ENCODE measurements at regions not wholly inside any gene's neighbourhood (a gene's known extent, or its start where the extent isn't known, plus 50 kb on each side); places are given as distances from the start of the nearest gene placed in this dataset.

DNA sequence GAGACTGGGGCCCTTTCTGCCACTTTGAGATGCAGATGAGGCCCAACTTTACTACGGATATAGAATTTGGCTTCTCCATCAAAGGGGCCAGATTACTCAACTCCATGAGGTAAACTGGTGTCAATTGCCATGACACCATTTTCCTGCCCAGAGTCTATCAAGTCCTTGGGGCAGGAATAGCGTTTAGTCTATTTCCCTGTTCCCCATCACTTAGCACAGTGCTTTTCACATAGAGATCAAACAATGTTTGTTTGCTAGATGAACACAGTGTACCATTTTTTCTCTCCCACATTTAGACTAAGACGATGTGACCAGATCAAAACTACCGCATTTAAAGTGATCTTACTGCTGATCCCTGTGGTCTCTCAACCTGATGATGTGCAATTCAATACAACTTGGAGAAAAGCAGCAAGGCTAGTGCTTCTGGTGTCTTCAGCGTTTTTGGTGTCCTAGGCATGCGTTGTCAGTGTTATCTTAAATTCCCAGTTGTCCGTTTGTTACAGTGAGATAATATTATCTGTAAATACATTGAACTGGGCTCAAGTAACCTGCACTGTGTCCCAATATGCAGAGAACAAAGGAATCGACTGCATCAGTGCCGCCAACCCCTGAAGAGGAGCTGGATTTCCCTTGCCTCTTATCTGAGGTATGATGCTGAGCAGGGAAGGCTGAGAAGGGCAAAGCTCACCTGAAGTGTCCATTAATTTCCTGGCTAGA is 446.2 kb downstream of the PLK2 start:
- no peak for TF ChIP-seq EZH2 (IDR thresholded peaks at IDR 0.05; ENCODE audit: borderline replicate concordance, low read depth, low read length, severe bottlenecking)
- TF ChIP-seq, protein P1, sequence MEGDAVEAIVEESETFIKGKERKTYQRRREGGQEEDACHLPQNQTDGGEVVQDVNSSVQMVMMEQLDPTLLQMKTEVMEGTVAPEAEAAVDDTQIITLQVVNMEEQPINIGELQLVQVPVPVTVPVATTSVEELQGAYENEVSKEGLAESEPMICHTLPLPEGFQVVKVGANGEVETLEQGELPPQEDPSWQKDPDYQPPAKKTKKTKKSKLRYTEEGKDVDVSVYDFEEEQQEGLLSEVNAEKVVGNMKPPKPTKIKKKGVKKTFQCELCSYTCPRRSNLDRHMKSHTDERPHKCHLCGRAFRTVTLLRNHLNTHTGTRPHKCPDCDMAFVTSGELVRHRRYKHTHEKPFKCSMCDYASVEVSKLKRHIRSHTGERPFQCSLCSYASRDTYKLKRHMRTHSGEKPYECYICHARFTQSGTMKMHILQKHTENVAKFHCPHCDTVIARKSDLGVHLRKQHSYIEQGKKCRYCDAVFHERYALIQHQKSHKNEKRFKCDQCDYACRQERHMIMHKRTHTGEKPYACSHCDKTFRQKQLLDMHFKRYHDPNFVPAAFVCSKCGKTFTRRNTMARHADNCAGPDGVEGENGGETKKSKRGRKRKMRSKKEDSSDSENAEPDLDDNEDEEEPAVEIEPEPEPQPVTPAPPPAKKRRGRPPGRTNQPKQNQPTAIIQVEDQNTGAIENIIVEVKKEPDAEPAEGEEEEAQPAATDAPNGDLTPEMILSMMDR (IDR thresholded peaks at IDR 0.05; ENCODE audit: borderline replicate concordance, extremely low read depth, low read length, poor library complexity, severe bottlenecking) = no peak
- Histone ChIP-seq H4K20me1 (ENCODE audit: insufficient read depth, low read length) (no peaks in the 10 kb centered on the region), H3K27ac (ENCODE audit: low read length) (no peak overlapping the region), H3K4me1 (ENCODE audit: insufficient read depth, low read length) (no peaks in the 10 kb centered on the region), H3K36me3 (ENCODE audit: insufficient read depth, low read length) (no peaks in the 10 kb centered on the region), H3K9me3 (ENCODE audit: insufficient read depth, low read length, severe bottlenecking) (no peaks in the 10 kb centered on the region), H3K4me2 (ENCODE audit: insufficient read depth, low read length) (no peak overlapping the region), H3K79me2 (ENCODE audit: insufficient read depth, low read length) (no peaks in the 10 kb centered on the region), H3K4me3 (ENCODE audit: low read depth in 1 of 2, low read length in 2 of 2) (no peak overlapping the region), H2AFZ (ENCODE audit: low read depth, low read length) (no peak overlapping the region), H3K9ac (ENCODE audit: low read depth, low read length) (no peak overlapping the region), H3K27me3 (ENCODE audit: insufficient read depth, low read length, poor library complexity) (no peaks in the 10 kb centered on the region)
- DNase-seq (no peak), ATAC-seq (ENCODE audit: insufficient read depth, low read depth) (no peak)

DNA sequence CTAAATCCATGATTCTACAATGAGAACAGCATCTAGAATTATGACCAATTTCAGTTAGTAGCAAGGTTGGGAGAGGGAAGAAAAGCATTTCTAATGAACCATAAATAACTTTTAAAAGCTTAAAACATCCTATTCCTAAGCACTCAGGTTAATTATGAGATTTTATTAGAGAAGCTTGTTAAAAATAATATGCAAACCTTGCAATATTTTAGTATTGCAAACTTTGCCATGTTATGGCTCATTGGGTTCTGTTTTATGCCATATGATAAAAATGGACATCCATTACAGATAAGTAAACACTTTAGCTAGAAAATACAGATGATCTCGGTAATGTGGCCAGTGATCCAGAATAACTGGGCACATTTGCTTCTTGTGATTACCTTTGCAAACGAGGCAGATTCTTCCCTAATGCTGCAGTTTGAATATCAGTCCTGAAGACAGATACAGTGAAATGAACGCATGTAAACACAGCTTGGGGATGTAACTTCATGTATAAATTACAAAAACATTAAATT is 447.0 kb downstream of the PLK2 start:
- Histone ChIP-seq H4K20me1 (ENCODE audit: insufficient read depth, low read length) (no peaks in the 10 kb centered on the region), H3K27me3 (ENCODE audit: insufficient read depth, low read length, poor library complexity) (no peaks in the 10 kb centered on the region), H2AFZ (ENCODE audit: low read depth, low read length) (no peak overlapping the region), H3K4me3 (ENCODE audit: low read depth in 1 of 2, low read length in 2 of 2) (no peak overlapping the region), H3K9me3 (ENCODE audit: insufficient read depth, low read length, severe bottlenecking) (no peaks in the 10 kb centered on the region), H3K4me1 (ENCODE audit: insufficient read depth, low read length) (no peaks in the 10 kb centered on the region), H3K27ac (ENCODE audit: low read length) (no peak overlapping the region), H3K36me3 (ENCODE audit: insufficient read depth, low read length) (no peaks in the 10 kb centered on the region), H3K4me2 (ENCODE audit: insufficient read depth, low read length) (no peak overlapping the region), H3K9ac (ENCODE audit: low read depth, low read length) (no peak overlapping the region), H3K79me2 (ENCODE audit: insufficient read depth, low read length) (no peaks in the 10 kb centered on the region)
- ATAC-seq (ENCODE audit: insufficient read depth, low read depth) (no peak), DNase-seq (no peak)
- TF ChIP-seq, protein P1 (IDR thresholded peaks at IDR 0.05; ENCODE audit: borderline replicate concordance, extremely low read depth, low read length, poor library complexity, severe bottlenecking) = no peak
- TF ChIP-seq EZH2 (IDR thresholded peaks at IDR 0.05; ENCODE audit: borderline replicate concordance, low read depth, low read length, severe bottlenecking) = no peak

DNA sequence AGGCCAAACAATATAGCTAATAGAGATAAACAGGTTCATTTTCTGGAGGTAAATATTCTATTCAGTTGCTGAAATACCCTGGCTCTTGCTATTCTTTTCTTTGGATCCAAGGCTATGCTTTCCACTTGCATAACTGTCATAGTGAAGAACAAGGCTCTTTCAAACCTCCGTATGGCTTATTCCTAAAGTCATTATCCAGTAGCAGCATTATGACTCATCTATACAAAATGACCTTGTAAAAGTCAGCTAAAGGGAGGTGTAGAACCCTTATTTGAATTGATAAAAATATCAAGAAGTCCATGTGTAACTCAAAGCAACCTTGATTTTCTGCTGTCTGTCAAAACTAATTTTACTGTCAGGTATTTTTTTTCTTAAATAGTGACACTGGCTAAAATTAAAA is 447.8 kb downstream of the PLK2 start:
- Histone ChIP-seq H3K27me3 (ENCODE audit: insufficient read depth, low read length, poor library complexity) (no peaks in the 10 kb centered on the region), H3K4me3 (ENCODE audit: low read depth in 1 of 2, low read length in 2 of 2) (no peak overlapping the region), H3K36me3 (ENCODE audit: insufficient read depth, low read length) (no peaks in the 10 kb centered on the region), H4K20me1 (ENCODE audit: insufficient read depth, low read length) (no peaks in the 10 kb centered on the region), H3K9ac (ENCODE audit: low read depth, low read length) (no peak overlapping the region), H3K27ac (ENCODE audit: low read length) (no peak overlapping the region), H3K4me1 (ENCODE audit: insufficient read depth, low read length) (no peaks in the 10 kb centered on the region), H3K4me2 (ENCODE audit: insufficient read depth, low read length) (no peak overlapping the region), H3K9me3 (ENCODE audit: insufficient read depth, low read length, severe bottlenecking) (no peaks in the 10 kb centered on the region), H2AFZ (ENCODE audit: low read depth, low read length) (no peak overlapping the region), H3K79me2 (ENCODE audit: insufficient read depth, low read length) (no peaks in the 10 kb centered on the region)
- no peak for TF ChIP-seq EZH2 (IDR thresholded peaks at IDR 0.05; ENCODE audit: borderline replicate concordance, low read depth, low read length, severe bottlenecking)
- TF ChIP-seq, protein P1 (IDR thresholded peaks at IDR 0.05; ENCODE audit: borderline replicate concordance, extremely low read depth, low read length, poor library complexity, severe bottlenecking) = no peak
- DNase-seq (no peak), ATAC-seq (ENCODE audit: insufficient read depth, low read depth) (no peak)
